SKM-1 (cell line): ENCODE measurements at regions not wholly inside any gene's neighbourhood (a gene's known extent, or its start where the extent isn't known, plus 50 kb on each side); places are given as distances from the start of the nearest gene placed in this dataset.

ENCODE experiments used
- DNase-seq: peaks from one replicate; lab custom pipeline; 2025; ENCODE audit not compliant: unreplicated experiment; lab: John Stamatoyannopoulos, UW

- DNase-seq = no peak
These were observed 126.2 kb upstream of the ARID1B start for GRCh38 chr6:156650896-156651390.

GRCh38 chr6:156648616-156649015, 128.6 kb upstream of the ARID1B start:
- DNase-seq = no peak

- DNase-seq = no peak
These were observed 129.2 kb upstream of the ARID1B start for GRCh38 chr6:156647991-156648390.

- no peak for DNase-seq
These were observed 129.9 kb upstream of the ARID1B start for GRCh38 chr6:156647140-156647784.

- no peak for DNase-seq
These were observed 130.7 kb upstream of the ARID1B start for GRCh38 chr6:156646496-156646895.

- DNase-seq = no peak
These were observed 132.1 kb upstream of the ARID1B start for GRCh38 chr6:156645097-156645496.

GRCh38 chr6:156639009-156639721, 138.0 kb upstream of the ARID1B start:
- no peak for DNase-seq

- no peak for DNase-seq
These were observed 138.6 kb upstream of the ARID1B start for GRCh38 chr6:156638581-156638980.

GRCh38 chr6:156634951-156635371, 142.2 kb upstream of the ARID1B start:
- no peak for DNase-seq

- DNase-seq = no peak
These were observed 143.1 kb upstream of the ARID1B start for GRCh38 chr6:156634048-156634447.

- no peak for DNase-seq
These were observed 143.9 kb upstream of the ARID1B start for GRCh38 chr6:156633291-156633690.

GRCh38 chr6:156630613-156631302, 146.4 kb upstream of the ARID1B start:
- DNase-seq = no peak

- DNase-seq = no peak
These were observed 148.4 kb upstream of the ARID1B start for GRCh38 chr6:156628805-156629204.

- no peak for DNase-seq
These were observed 149.7 kb upstream of the ARID1B start for GRCh38 chr6:156627524-156627923.

GRCh38 chr6:156622185-156622584, 155.0 kb upstream of the ARID1B start:
- DNase-seq = no peak

- no peak for DNase-seq
These were observed 156.8 kb upstream of the ARID1B start for GRCh38 chr6:156620331-156620730.

- no peak for DNase-seq
These were observed 158.5 kb upstream of the ARID1B start for GRCh38 chr6:156618600-156619205.

GRCh38 chr6:156617941-156618340, 159.2 kb upstream of the ARID1B start:
- no peak for DNase-seq

GRCh38 chr6:156617376-156617775, 159.8 kb upstream of the ARID1B start:
- DNase-seq = no peak

- DNase-seq = no peak
These were observed 160.7 kb upstream of the ARID1B start for GRCh38 chr6:156616495-156616894.

GRCh38 chr6:156613996-156614395, 163.2 kb upstream of the ARID1B start:
- no peak for DNase-seq

GRCh38 chr6:156612361-156612760, 164.8 kb upstream of the ARID1B start:
- no peak for DNase-seq
